ENCODE measurements at regions not wholly inside any gene's neighbourhood (a gene's known extent, or its start where the extent isn't known, plus 50 kb on each side); places are given as distances from the start of the nearest gene placed in this dataset.

- no peak for DNase-seq (ENCODE audit: low spot score in 2 of 2, unreplicated experiment in 2 of 2)
- Mint-ChIP-seq H3K4me1 (peaks cover 52% of the 10 kb centered on the region), H3K9me3 (peaks cover 9% of the 10 kb centered on the region), H3K4me3 (no peak overlapping the region), H3K27ac (no peak overlapping the region), H3K36me3 (peaks cover 3% of the 10 kb centered on the region), H3K27me3 (ENCODE audit: low read depth) (peaks cover 3% of the 10 kb centered on the region)
- TF ChIP-seq CTCF (IDR thresholded peaks at IDR 0.05; ENCODE audit: unreplicated experiment), result no peak
Observed at GRCh38 chr15:70193734-70194133, 96.0 kb upstream of the TLE3 start.

GRCh38 chr15:70192490-70192889, 94.8 kb upstream of the TLE3 start:
- TF ChIP-seq CTCF (IDR thresholded peaks at IDR 0.05; ENCODE audit: unreplicated experiment), result no peak
- H3K4me3 Mint-ChIP-seq, result no peak overlapping the region
- peaks cover 3% of the 10 kb centered on the region for H3K36me3 Mint-ChIP-seq
- H3K27me3 Mint-ChIP-seq (ENCODE audit: low read depth), result peaks cover 3% of the 10 kb centered on the region
- no peak for DNase-seq (ENCODE audit: low spot score in 2 of 2, unreplicated experiment in 2 of 2)
- no peak overlapping the region for H3K27ac Mint-ChIP-seq
- H3K9me3 Mint-ChIP-seq, result peaks cover 9% of the 10 kb centered on the region
- H3K4me1 Mint-ChIP-seq, result peaks cover 40% of the 10 kb centered on the region

- Mint-ChIP-seq H3K9me3 (peaks cover 9% of the 10 kb centered on the region), H3K36me3 (peaks cover 3% of the 10 kb centered on the region), H3K4me1 (peaks cover 38% of the 10 kb centered on the region), H3K27ac (no peak overlapping the region), H3K27me3 (ENCODE audit: low read depth) (peaks cover 3% of the 10 kb centered on the region), H3K4me3 (no peak overlapping the region)
- no peak for TF ChIP-seq CTCF (IDR thresholded peaks at IDR 0.05; ENCODE audit: unreplicated experiment)
- no peak for DNase-seq (ENCODE audit: low spot score in 2 of 2, unreplicated experiment in 2 of 2)
Observed at GRCh38 chr15:70192041-70192440, 94.3 kb upstream of the TLE3 start.

GRCh38 chr15:70190965-70191364, 93.2 kb upstream of the TLE3 start:
- no peak for TF ChIP-seq CTCF (IDR thresholded peaks at IDR 0.05; ENCODE audit: unreplicated experiment)
- H3K4me3 Mint-ChIP-seq, result no peak overlapping the region
- peaks cover 3% of the 10 kb centered on the region for H3K27me3 Mint-ChIP-seq (ENCODE audit: low read depth)
- DNase-seq (ENCODE audit: low spot score in 2 of 2, unreplicated experiment in 2 of 2), result no peak
- peaks cover 9% of the 10 kb centered on the region for H3K9me3 Mint-ChIP-seq
- H3K4me1 Mint-ChIP-seq, result peaks cover 38% of the 10 kb centered on the region
- no peak overlapping the region for H3K27ac Mint-ChIP-seq
- H3K36me3 Mint-ChIP-seq, result peaks cover 3% of the 10 kb centered on the region

- TF ChIP-seq CTCF (IDR thresholded peaks at IDR 0.05; ENCODE audit: unreplicated experiment), result no peak
- Mint-ChIP-seq H3K9me3 (peaks cover 9% of the 10 kb centered on the region), H3K27me3 (ENCODE audit: low read depth) (peaks cover 3% of the 10 kb centered on the region), H3K36me3 (peaks cover 3% of the 10 kb centered on the region), H3K4me3 (no peak overlapping the region), H3K4me1 (peaks cover 39% of the 10 kb centered on the region), H3K27ac (no peak overlapping the region)
- no peak for DNase-seq (ENCODE audit: low spot score in 2 of 2, unreplicated experiment in 2 of 2)
Observed at GRCh38 chr15:70189826-70190695, 92.3 kb upstream of the TLE3 start.
